GM23338 (cell line): ENCODE measurements at regions not wholly inside any gene's neighbourhood (a gene's known extent, or its start where the extent isn't known, plus 50 kb on each side); places are given as distances from the start of the nearest gene placed in this dataset.

Experiments used
- ATAC-seq: fragments of 200-7000 bp; cut with Tn5 transposase; 3 replicates; pipeline ENCODE4 v1.9.1; 2020
- DNase-seq: peaks from one replicate; pipeline ENCODE4 v3.0.0-alpha.2; 2015; ENCODE audit warnings: low spot score
- H2AFZ ChIP-seq: fragments of 200-600 bp; sonication (generic); 2 replicates; pipeline ENCODE4 v1.8.0; 2016; ENCODE audit warnings: antibody characterized with exemption, mild to moderate bottlenecking, moderate library complexity
- H3F3A ChIP-seq: fragments of 200-600 bp; sonication (generic); replicated peaks from 2 replicates; pipeline ENCODE4 v1.8.0; 2017; ENCODE audit warnings: antibody characterized with exemption, mixed run types, low read depth
- H3K27ac ChIP-seq: fragments of 200-600 bp; sonication (generic); 2 replicates; pipeline ENCODE4 v1.6.1; 2016; ENCODE audit warnings: low read depth
- H3K27me3 ChIP-seq: fragments of 200-600 bp; sonication (generic); 2 replicates; pipeline ENCODE4 v1.8.0; 2016; ENCODE audit warnings: mild to moderate bottlenecking, mixed run types, moderate library complexity; ENCODE audit not compliant: insufficient read depth
- H3K36me3 ChIP-seq: fragments of 200-600 bp; sonication (generic); 2 replicates; pipeline ENCODE4 v1.8.0; 2016; ENCODE audit warnings: mild to moderate bottlenecking; ENCODE audit not compliant: insufficient read depth
- H3K4me1 ChIP-seq: fragments of 200-600 bp; sonication (generic); 2 replicates; pipeline ENCODE4 v1.8.0; 2016; ENCODE audit warnings: mild to moderate bottlenecking, moderate library complexity; ENCODE audit not compliant: insufficient read depth
- H3K4me2 ChIP-seq: fragments of 200-600 bp; sonication (generic); 2 replicates; pipeline ENCODE4 v1.7.1; 2017; ENCODE audit warnings: mixed run types
- H3K4me3 ChIP-seq: fragments of 200-600 bp; sonication (generic); 2 replicates; pipeline ENCODE4 v1.6.1; 2016; ENCODE audit warnings: mixed run types
- H3K79me2 ChIP-seq: fragments of 200-600 bp; sonication (generic); replicated peaks from 2 replicates; pipeline ENCODE4 v1.8.0; 2017; ENCODE audit warnings: mild to moderate bottlenecking; ENCODE audit not compliant: insufficient read depth
- H3K9me2 ChIP-seq: fragments of 200-600 bp; sonication (generic); 2 replicates; pipeline ENCODE4 v1.8.0; 2017; ENCODE audit not compliant: insufficient read depth
- H4K20me1 ChIP-seq: fragments of 200-600 bp; sonication (generic); replicated peaks from 2 replicates; pipeline ENCODE4 v1.8.0; 2017; ENCODE audit warnings: mild to moderate bottlenecking; ENCODE audit not compliant: insufficient read depth
- H3K27ac Mint-ChIP-seq: 2 replicates; pipeline ENCODE4 v1.8.0; 2020; ENCODE audit warnings: inconsistent platforms, mild to moderate bottlenecking, moderate library complexity, mixed read lengths
- H3K27me3 Mint-ChIP-seq: 3 replicates; pipeline ENCODE4 v1.8.0; 2022; ENCODE audit warnings: low read depth, mild to moderate bottlenecking, moderate library complexity, mixed read lengths, inconsistent platforms; ENCODE audit not compliant: insufficient read depth, poor library complexity
- H3K36me3 Mint-ChIP-seq: 3 replicates; pipeline ENCODE4 v1.8.0; 2021; ENCODE audit warnings: low read depth, mild to moderate bottlenecking, inconsistent platforms, moderate library complexity, mixed read lengths
- H3K4me1 Mint-ChIP-seq: 3 replicates; pipeline ENCODE4 v1.8.0; 2020; ENCODE audit warnings: mild to moderate bottlenecking, inconsistent platforms, mixed read lengths
- H3K4me3 Mint-ChIP-seq: 3 replicates; pipeline ENCODE4 v1.8.0; 2021; ENCODE audit warnings: moderate library complexity, mild to moderate bottlenecking, inconsistent platforms, mixed read lengths
- H3K9me3 Mint-ChIP-seq: 3 replicates; pipeline ENCODE4 v1.8.0; 2020; ENCODE audit warnings: moderate library complexity, mild to moderate bottlenecking, inconsistent platforms, mixed read lengths
- CREB1 ChIP-seq: fragments of 250-450 bp; sonication (Bioruptor Pico); IDR thresholded peaks from 2 replicates; pipeline ENCODE4 v1.5.0; 2020; ENCODE audit warnings: low read depth, mild to moderate bottlenecking, moderate library complexity
- EZH2phosphoT487 ChIP-seq: fragments of 200-600 bp; sonication (generic); IDR thresholded peaks from one replicate; pipeline ENCODE4 v1.8.1; 2018; ENCODE audit warnings: antibody characterized with exemption; ENCODE audit not compliant: unreplicated experiment
- JUNB ChIP-seq: IDR thresholded peaks from one replicate; pipeline ENCODE4 v1.6.1; 2016; ENCODE audit warnings: antibody characterized with exemption; ENCODE audit not compliant: unreplicated experiment
- NANOG ChIP-seq: IDR thresholded peaks from 2 replicates; pipeline ENCODE4 v1.6.1; 2016; ENCODE audit warnings: antibody characterized with exemption, borderline replicate concordance
- POLR2AphosphoS5 ChIP-seq: IDR thresholded peaks from 2 replicates; pipeline ENCODE4 v1.6.1; 2016; ENCODE audit warnings: antibody characterized with exemption, low read depth
- STAT1 ChIP-seq: IDR thresholded peaks from one replicate; pipeline ENCODE4 v1.6.1; 2016; ENCODE audit warnings: antibody characterized with exemption; ENCODE audit not compliant: unreplicated experiment
- ZNF114 ChIP-seq: fragments of 250-450 bp; sonication (Bioruptor Pico); IDR thresholded peaks from 2 replicates; pipeline ENCODE4 v1.5.0; 2020; ENCODE audit warnings: mild to moderate bottlenecking, moderate library complexity
- ZNF331 ChIP-seq: fragments of 250-450 bp; sonication (Bioruptor Pico); IDR thresholded peaks from 2 replicates; pipeline ENCODE4 v1.5.0; 2020; ENCODE audit warnings: low read depth, mild to moderate bottlenecking, moderate library complexity
- TF ChIP-seq, protein P1 (sequence below): IDR thresholded peaks from 2 replicates; pipeline ENCODE4 v1.6.1; 2016; ENCODE audit warnings: antibody characterized with exemption
- TF ChIP-seq, protein P2 (sequence below): fragments of 250-450 bp; sonication (Bioruptor Pico); IDR thresholded peaks from 2 replicates; pipeline ENCODE4 v1.5.0; 2020; ENCODE audit warnings: mild to moderate bottlenecking, moderate library complexity
- TF ChIP-seq, protein P3 (sequence below): IDR thresholded peaks from one replicate; pipeline ENCODE4 v1.6.1; 2018; ENCODE audit warnings: antibody characterized with exemption; ENCODE audit not compliant: unreplicated experiment
- TF ChIP-seq, protein P4 (sequence below), 2 experiments: fragments of 200-600 bp in 1 of 2; sonication (generic) in 1 of 2; conservative IDR thresholded peaks; 2 replicates each; pipeline versions ENCODE4 v1.5.1 to v1.6.1; 2016 to 2017; ENCODE audit warnings: antibody characterized with exemption in 2 of 2, low read depth in 2 of 2, mild to moderate bottlenecking in 2 of 2, moderate library complexity in 1 of 2

DNA sequence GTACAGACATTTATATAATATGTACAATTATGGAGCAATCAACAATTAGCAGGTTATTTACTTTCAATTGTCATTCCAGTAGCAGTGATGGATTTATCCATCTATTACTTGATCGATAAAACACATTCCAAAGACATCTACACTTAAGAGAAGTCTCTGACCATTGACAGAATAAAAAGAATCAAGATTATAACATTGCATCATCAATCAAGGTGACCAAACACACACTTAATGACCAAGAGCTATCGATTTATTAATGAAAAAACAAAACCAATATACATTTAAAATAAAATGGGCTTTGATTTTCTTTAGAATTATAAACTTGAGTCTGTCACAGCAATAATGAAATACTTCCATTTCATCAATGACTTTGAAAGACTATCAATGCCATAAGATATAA is 170.2 kb upstream of the CDKN3 start (continued):
- TF ChIP-seq, protein P1, sequence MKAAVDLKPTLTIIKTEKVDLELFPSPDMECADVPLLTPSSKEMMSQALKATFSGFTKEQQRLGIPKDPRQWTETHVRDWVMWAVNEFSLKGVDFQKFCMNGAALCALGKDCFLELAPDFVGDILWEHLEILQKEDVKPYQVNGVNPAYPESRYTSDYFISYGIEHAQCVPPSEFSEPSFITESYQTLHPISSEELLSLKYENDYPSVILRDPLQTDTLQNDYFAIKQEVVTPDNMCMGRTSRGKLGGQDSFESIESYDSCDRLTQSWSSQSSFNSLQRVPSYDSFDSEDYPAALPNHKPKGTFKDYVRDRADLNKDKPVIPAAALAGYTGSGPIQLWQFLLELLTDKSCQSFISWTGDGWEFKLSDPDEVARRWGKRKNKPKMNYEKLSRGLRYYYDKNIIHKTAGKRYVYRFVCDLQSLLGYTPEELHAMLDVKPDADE = no peak
- TF ChIP-seq NANOG = no peak
- TF ChIP-seq, protein P2, sequence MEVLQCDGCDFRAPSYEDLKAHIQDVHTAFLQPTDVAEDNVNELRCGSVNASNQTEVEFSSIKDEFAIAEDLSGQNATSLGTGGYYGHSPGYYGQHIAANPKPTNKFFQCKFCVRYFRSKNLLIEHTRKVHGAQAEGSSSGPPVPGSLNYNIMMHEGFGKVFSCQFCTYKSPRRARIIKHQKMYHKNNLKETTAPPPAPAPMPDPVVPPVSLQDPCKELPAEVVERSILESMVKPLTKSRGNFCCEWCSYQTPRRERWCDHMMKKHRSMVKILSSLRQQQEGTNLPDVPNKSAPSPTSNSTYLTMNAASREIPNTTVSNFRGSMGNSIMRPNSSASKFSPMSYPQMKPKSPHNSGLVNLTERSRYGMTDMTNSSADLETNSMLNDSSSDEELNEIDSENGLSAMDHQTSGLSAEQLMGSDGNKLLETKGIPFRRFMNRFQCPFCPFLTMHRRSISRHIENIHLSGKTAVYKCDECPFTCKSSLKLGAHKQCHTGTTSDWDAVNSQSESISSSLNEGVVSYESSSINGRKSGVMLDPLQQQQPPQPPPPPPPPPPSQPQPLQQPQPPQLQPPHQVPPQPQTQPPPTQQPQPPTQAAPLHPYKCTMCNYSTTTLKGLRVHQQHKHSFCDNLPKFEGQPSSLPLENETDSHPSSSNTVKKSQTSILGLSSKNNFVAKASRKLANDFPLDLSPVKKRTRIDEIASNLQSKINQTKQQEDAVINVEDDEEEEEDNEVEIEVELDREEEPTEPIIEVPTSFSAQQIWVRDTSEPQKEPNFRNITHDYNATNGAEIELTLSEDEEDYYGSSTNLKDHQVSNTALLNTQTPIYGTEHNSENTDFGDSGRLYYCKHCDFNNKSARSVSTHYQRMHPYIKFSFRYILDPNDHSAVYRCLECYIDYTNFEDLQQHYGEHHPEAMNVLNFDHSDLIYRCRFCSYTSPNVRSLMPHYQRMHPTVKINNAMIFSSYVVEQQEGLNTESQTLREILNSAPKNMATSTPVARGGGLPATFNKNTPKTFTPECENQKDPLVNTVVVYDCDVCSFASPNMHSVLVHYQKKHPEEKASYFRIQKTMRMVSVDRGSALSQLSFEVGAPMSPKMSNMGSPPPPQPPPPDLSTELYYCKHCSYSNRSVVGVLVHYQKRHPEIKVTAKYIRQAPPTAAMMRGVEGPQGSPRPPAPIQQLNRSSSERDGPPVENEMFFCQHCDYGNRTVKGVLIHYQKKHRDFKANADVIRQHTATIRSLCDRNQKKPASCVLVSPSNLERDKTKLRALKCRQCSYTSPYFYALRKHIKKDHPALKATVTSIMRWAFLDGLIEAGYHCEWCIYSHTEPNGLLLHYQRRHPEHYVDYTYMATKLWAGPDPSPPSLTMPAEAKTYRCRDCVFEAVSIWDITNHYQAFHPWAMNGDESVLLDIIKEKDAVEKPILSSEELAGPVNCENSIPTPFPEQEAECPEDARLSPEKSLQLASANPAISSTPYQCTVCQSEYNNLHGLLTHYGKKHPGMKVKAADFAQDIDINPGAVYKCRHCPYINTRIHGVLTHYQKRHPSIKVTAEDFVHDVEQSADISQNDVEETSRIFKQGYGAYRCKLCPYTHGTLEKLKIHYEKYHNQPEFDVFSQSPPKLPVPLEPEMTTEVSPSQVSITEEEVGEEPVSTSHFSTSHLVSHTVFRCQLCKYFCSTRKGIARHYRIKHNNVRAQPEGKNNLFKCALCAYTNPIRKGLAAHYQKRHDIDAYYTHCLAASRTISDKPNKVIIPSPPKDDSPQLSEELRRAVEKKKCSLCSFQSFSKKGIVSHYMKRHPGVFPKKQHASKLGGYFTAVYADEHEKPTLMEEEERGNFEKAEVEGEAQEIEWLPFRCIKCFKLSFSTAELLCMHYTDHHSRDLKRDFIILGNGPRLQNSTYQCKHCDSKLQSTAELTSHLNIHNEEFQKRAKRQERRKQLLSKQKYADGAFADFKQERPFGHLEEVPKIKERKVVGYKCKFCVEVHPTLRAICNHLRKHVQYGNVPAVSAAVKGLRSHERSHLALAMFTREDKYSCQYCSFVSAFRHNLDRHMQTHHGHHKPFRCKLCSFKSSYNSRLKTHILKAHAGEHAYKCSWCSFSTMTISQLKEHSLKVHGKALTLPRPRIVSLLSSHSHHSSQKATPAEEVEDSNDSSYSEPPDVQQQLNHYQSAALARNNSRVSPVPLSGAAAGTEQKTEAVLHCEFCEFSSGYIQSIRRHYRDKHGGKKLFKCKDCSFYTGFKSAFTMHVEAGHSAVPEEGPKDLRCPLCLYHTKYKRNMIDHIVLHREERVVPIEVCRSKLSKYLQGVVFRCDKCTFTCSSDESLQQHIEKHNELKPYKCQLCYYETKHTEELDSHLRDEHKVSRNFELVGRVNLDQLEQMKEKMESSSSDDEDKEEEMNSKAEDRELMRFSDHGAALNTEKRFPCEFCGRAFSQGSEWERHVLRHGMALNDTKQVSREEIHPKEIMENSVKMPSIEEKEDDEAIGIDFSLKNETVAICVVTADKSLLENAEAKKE (CRISPR knock-in tag) = no peak
- TF ChIP-seq EZH2phosphoT487 = no peak

DNA sequence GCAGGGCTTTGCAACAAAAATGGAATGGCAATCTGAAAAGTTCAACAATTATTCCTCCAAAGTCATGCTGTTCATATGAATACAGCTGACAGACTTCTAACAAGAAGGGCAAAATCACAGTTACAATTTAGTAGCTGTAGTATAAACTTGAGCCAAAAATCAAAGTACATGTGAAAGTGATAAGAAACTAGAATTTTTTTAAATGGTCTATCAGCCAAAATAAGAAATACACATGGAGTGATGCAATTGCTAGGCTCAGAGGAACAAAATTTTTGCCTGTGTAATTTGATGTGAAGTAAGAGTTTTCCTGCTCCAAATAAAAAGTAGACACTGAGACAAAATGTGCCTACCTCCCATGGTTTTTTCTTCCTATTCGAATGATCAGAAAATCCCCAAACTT is 167.7 kb upstream of the CDKN3 start:
- no peak overlapping the region for H3K4me3 Mint-ChIP-seq
- ATAC-seq = no peak
- no peaks in the 10 kb centered on the region for H3K4me1 Mint-ChIP-seq
- no peak for TF ChIP-seq CREB1 (CRISPR knock-in tag)
- TF ChIP-seq POLR2AphosphoS5 = no peak
- TF ChIP-seq STAT1 = no peak
- no peak for TF ChIP-seq NANOG
- TF ChIP-seq, protein P3, sequence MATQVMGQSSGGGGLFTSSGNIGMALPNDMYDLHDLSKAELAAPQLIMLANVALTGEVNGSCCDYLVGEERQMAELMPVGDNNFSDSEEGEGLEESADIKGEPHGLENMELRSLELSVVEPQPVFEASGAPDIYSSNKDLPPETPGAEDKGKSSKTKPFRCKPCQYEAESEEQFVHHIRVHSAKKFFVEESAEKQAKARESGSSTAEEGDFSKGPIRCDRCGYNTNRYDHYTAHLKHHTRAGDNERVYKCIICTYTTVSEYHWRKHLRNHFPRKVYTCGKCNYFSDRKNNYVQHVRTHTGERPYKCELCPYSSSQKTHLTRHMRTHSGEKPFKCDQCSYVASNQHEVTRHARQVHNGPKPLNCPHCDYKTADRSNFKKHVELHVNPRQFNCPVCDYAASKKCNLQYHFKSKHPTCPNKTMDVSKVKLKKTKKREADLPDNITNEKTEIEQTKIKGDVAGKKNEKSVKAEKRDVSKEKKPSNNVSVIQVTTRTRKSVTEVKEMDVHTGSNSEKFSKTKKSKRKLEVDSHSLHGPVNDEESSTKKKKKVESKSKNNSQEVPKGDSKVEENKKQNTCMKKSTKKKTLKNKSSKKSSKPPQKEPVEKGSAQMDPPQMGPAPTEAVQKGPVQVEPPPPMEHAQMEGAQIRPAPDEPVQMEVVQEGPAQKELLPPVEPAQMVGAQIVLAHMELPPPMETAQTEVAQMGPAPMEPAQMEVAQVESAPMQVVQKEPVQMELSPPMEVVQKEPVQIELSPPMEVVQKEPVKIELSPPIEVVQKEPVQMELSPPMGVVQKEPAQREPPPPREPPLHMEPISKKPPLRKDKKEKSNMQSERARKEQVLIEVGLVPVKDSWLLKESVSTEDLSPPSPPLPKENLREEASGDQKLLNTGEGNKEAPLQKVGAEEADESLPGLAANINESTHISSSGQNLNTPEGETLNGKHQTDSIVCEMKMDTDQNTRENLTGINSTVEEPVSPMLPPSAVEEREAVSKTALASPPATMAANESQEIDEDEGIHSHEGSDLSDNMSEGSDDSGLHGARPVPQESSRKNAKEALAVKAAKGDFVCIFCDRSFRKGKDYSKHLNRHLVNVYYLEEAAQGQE = no peak
- TF ChIP-seq, protein P4, sequence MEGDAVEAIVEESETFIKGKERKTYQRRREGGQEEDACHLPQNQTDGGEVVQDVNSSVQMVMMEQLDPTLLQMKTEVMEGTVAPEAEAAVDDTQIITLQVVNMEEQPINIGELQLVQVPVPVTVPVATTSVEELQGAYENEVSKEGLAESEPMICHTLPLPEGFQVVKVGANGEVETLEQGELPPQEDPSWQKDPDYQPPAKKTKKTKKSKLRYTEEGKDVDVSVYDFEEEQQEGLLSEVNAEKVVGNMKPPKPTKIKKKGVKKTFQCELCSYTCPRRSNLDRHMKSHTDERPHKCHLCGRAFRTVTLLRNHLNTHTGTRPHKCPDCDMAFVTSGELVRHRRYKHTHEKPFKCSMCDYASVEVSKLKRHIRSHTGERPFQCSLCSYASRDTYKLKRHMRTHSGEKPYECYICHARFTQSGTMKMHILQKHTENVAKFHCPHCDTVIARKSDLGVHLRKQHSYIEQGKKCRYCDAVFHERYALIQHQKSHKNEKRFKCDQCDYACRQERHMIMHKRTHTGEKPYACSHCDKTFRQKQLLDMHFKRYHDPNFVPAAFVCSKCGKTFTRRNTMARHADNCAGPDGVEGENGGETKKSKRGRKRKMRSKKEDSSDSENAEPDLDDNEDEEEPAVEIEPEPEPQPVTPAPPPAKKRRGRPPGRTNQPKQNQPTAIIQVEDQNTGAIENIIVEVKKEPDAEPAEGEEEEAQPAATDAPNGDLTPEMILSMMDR (conservative IDR thresholded peaks at IDR 0.05; ENCODE audit: low read depth in 2 of 2) = no peak
- no peak for TF ChIP-seq JUNB
- TF ChIP-seq ZNF114 (CRISPR knock-in tag) = no peak
- TF ChIP-seq EZH2phosphoT487 = no peak
- no peak for TF ChIP-seq ZNF331 (CRISPR knock-in tag)

More for the DNA sequence above, 167.7 kb upstream of the CDKN3 start:
- H3K36me3 ChIP-seq = no peaks in the 10 kb centered on the region
- H3K79me2 ChIP-seq = no peaks in the 10 kb centered on the region
- H3K4me1 ChIP-seq = no peaks in the 10 kb centered on the region
- H3K27ac ChIP-seq = no peak overlapping the region
- no peak overlapping the region for H3K27ac Mint-ChIP-seq
- H3K36me3 Mint-ChIP-seq = peaks cover 11% of the 10 kb centered on the region; the same call in 2 of the 3 replicates
- no peaks in the 10 kb centered on the region for H3K27me3 Mint-ChIP-seq
- no peaks in the 10 kb centered on the region for H3K27me3 ChIP-seq
- peaks cover 16% of the 10 kb centered on the region for H3K9me3 Mint-ChIP-seq
- no peaks in the 10 kb centered on the region for H3F3A ChIP-seq
- no peak overlapping the region for H3K4me2 ChIP-seq
- no peak overlapping the region for H3K4me3 ChIP-seq
- H4K20me1 ChIP-seq = no peaks in the 10 kb centered on the region
- no peak for DNase-seq
- H3K9me2 ChIP-seq = no peaks in the 10 kb centered on the region; the same call in 1 of the 2 replicates
- H2AFZ ChIP-seq = no peak overlapping the region
